Osteoblast (primary cell): ENCODE measurements at regions not wholly inside any gene's neighbourhood (a gene's known extent, or its start where the extent isn't known, plus 50 kb on each side); places are given as distances from the start of the nearest gene placed in this dataset.

ENCODE experiments used
- DNase-seq: peaks from one replicate; pipeline ENCODE4 v3.0.0; 2011; ENCODE audit warnings: low spot score, mixed read lengths; ENCODE audit not compliant: insufficient read length; ENCODE audit errors: missing footprints
- H2AFZ ChIP-seq: 2 replicates; pipeline ENCODE4 v1.6.0; 2011; ENCODE audit warnings: mild to moderate bottlenecking, low read length
- H3K27ac ChIP-seq: 2 replicates; pipeline ENCODE4 v1.5.1; 2011; ENCODE audit warnings: mild to moderate bottlenecking, low read depth, low read length, moderate library complexity
- H3K27me3 ChIP-seq: 2 replicates; pipeline ENCODE4 v1.6.0; 2012; ENCODE audit warnings: mild to moderate bottlenecking, control low read depth, inconsistent platforms, low read length, moderate library complexity; ENCODE audit not compliant: insufficient read depth
- H3K36me3 ChIP-seq: 2 replicates; pipeline ENCODE4 v1.5.1; 2011; ENCODE audit warnings: mild to moderate bottlenecking, low read length, control low read depth, moderate library complexity; ENCODE audit not compliant: insufficient read depth
- H3K4me1 ChIP-seq: 2 replicates; pipeline ENCODE4 v1.5.1; 2011; ENCODE audit warnings: mild to moderate bottlenecking, low read length, control low read depth, moderate library complexity; ENCODE audit not compliant: insufficient read depth
- H3K4me2 ChIP-seq: 2 replicates; pipeline ENCODE4 v1.6.0; 2011; ENCODE audit warnings: mild to moderate bottlenecking, low read length; ENCODE audit not compliant: insufficient read depth
- H3K4me3 ChIP-seq: fragments of 200-600 bp; sonication (generic); 3 replicates; pipeline ENCODE4 v1.5.1; 2012; ENCODE audit warnings: mild to moderate bottlenecking, low read length, inconsistent platforms; ENCODE audit not compliant: insufficient read depth
- H3K79me2 ChIP-seq: 2 replicates; pipeline ENCODE4 v1.6.0; 2012; ENCODE audit warnings: mild to moderate bottlenecking, low read length, control low read depth, inconsistent platforms; ENCODE audit not compliant: insufficient read depth
- H3K9me3 ChIP-seq: 2 replicates; pipeline ENCODE4 v1.5.1; 2011; ENCODE audit warnings: low read depth, low read length, control low read depth
- H4K20me1 ChIP-seq: 2 replicates; pipeline ENCODE4 v1.6.0; 2012; ENCODE audit warnings: mild to moderate bottlenecking, low read length, control low read depth; ENCODE audit not compliant: insufficient read depth
- CTCF ChIP-seq: IDR thresholded peaks from 2 replicates; pipeline ENCODE4 v1.5.1; 2011; ENCODE audit warnings: mild to moderate bottlenecking, low read depth, low read length, moderate library complexity; ENCODE audit errors: extremely low read depth

GRCh38 chr22:47724751-47725150, 962.3 kb downstream of the TBC1D22A start:
- Histone ChIP-seq H3K36me3 (no peaks in the 10 kb centered on the region), H3K27ac (no peak overlapping the region), H2AFZ (no peak overlapping the region), H3K27me3 (no peaks in the 10 kb centered on the region), H3K4me2 (no peak overlapping the region), H3K79me2 (no peaks in the 10 kb centered on the region), H3K9me3 (no peaks in the 10 kb centered on the region), H3K4me1 (no peaks in the 10 kb centered on the region), H4K20me1 (no peaks in the 10 kb centered on the region), H3K4me3 (no peak overlapping the region)
- no peak for TF ChIP-seq CTCF
- no peak for DNase-seq

DNA sequence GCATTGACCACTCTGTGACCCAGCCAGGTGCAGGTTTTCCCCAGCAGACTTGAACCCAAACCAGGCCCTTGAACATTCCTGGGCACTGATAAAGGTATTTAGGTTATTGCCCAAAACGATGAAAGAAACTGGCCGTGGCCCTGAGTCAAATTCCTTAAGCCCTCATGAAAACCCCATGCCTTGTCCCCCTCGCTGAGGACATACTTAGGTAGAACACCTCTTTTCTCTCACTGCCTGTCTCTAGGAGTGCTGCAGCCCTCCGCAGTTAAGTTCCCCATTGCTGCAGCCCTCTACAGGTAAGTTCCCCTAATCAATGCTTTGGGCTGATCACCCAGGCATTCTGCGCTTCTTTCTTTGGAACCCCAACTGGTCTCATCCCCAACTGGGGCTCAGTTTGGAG, 961.6 kb downstream of the TBC1D22A start:
- no peaks in the 10 kb centered on the region for H3K27me3 ChIP-seq
- H3K4me2 ChIP-seq, result no peak overlapping the region
- no peak for DNase-seq
- H3K4me1 ChIP-seq, result no peaks in the 10 kb centered on the region
- no peaks in the 10 kb centered on the region for H3K9me3 ChIP-seq
- H3K79me2 ChIP-seq, result no peaks in the 10 kb centered on the region
- H4K20me1 ChIP-seq, result no peaks in the 10 kb centered on the region
- no peak overlapping the region for H3K27ac ChIP-seq
- no peak overlapping the region for H3K4me3 ChIP-seq
- H3K36me3 ChIP-seq, result no peaks in the 10 kb centered on the region
- no peak overlapping the region for H2AFZ ChIP-seq
- no peak for TF ChIP-seq CTCF

DNA sequence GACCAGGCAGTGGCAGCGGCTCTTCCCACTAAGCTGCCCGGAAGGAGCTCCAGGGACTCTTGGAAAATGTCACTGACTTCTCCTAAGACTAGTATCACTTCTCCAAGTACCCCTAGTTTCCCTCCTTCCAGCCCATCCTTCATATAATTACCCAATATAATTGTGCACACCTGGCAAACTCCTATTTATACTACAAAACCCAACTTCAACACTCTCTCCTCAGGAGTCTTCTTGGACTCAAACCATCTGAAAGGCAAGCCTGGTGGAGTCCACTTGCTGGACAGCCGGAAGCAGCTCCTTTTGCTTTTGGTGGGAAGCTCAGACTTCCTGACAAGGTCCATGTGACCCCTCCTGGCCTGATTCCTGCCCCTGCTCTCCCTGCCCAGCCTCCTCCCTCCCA, 955.9 kb downstream of the TBC1D22A start:
- H4K20me1 ChIP-seq, result no peaks in the 10 kb centered on the region
- no peak overlapping the region for H3K27ac ChIP-seq
- H3K4me3 ChIP-seq, result no peak overlapping the region
- TF ChIP-seq CTCF, result no peak
- H3K4me2 ChIP-seq, result no peak overlapping the region
- DNase-seq, result no peak
- H2AFZ ChIP-seq, result no peak overlapping the region
- no peaks in the 10 kb centered on the region for H3K27me3 ChIP-seq
- no peaks in the 10 kb centered on the region for H3K79me2 ChIP-seq
- H3K4me1 ChIP-seq, result no peaks in the 10 kb centered on the region
- H3K36me3 ChIP-seq, result no peaks in the 10 kb centered on the region
- H3K9me3 ChIP-seq, result no peaks in the 10 kb centered on the region

GRCh38 chr22:47716890-47717615, 954.6 kb downstream of the TBC1D22A start:
- Histone ChIP-seq H2AFZ (no peak overlapping the region), H3K79me2 (no peaks in the 10 kb centered on the region), H3K4me3 (no peak overlapping the region), H3K27ac (no peak overlapping the region), H4K20me1 (no peaks in the 10 kb centered on the region), H3K4me1 (no peaks in the 10 kb centered on the region), H3K27me3 (no peaks in the 10 kb centered on the region), H3K4me2 (no peak overlapping the region), H3K36me3 (no peaks in the 10 kb centered on the region), H3K9me3 (no peaks in the 10 kb centered on the region)
- DNase-seq, result no peak
- no peak for TF ChIP-seq CTCF
